Epidermal melanocyte (primary cell): ENCODE measurements at regions not wholly inside any gene's neighbourhood (a gene's known extent, or its start where the extent isn't known, plus 50 kb on each side); places are given as distances from the start of the nearest gene placed in this dataset.

ENCODE experiments used
- DNase-seq: peaks from one replicate; pipeline ENCODE4 v3.0.0; 2011; ENCODE audit warnings: low spot score; ENCODE audit not compliant: insufficient read length

GRCh38 chr15:36332301-36332700 is 247.1 kb upstream of the CDIN1 start:
- no peak for DNase-seq

- DNase-seq, result no peak
These were observed 246.5 kb upstream of the CDIN1 start for GRCh38 chr15:36332896-36333295.

- no peak for DNase-seq
These were observed 245.4 kb upstream of the CDIN1 start for GRCh38 chr15:36334059-36334458.

- DNase-seq, result no peak
These were observed 244.2 kb upstream of the CDIN1 start for GRCh38 chr15:36335224-36335623.

- DNase-seq, result no peak
These were observed 243.8 kb upstream of the CDIN1 start for GRCh38 chr15:36335659-36336058.

- no peak for DNase-seq
These were observed 234.5 kb upstream of the CDIN1 start for GRCh38 chr15:36344887-36345286.

- no peak for DNase-seq
These were observed 232.1 kb upstream of the CDIN1 start for GRCh38 chr15:36347272-36347858.

GRCh38 chr15:36356466-36356865 is 223.0 kb upstream of the CDIN1 start:
- DNase-seq, result no peak

GRCh38 chr15:36356978-36357601 is 222.3 kb upstream of the CDIN1 start:
- DNase-seq, result no peak

- no peak for DNase-seq
These were observed 221.3 kb upstream of the CDIN1 start for GRCh38 chr15:36358094-36358493.

- no peak for DNase-seq
These were observed 220.9 kb upstream of the CDIN1 start for GRCh38 chr15:36358523-36358922.

GRCh38 chr15:36359286-36359685 is 220.1 kb upstream of the CDIN1 start:
- no peak for DNase-seq

GRCh38 chr15:36361351-36361870 is 218.0 kb upstream of the CDIN1 start:
- no peak for DNase-seq

- DNase-seq, result no peak
These were observed 216.9 kb upstream of the CDIN1 start for GRCh38 chr15:36362509-36362915.

- DNase-seq, result no peak
These were observed 216.1 kb upstream of the CDIN1 start for GRCh38 chr15:36363335-36363734.

- no peak for DNase-seq
These were observed 215.0 kb upstream of the CDIN1 start for GRCh38 chr15:36364377-36364776.

- DNase-seq, result no peak
These were observed 213.5 kb upstream of the CDIN1 start for GRCh38 chr15:36365963-36366362.

- DNase-seq, result no peak
These were observed 209.2 kb upstream of the CDIN1 start for GRCh38 chr15:36370051-36370730.

GRCh38 chr15:36370731-36371112 is 208.7 kb upstream of the CDIN1 start:
- no peak for DNase-seq

- DNase-seq, result no peak
These were observed 207.9 kb upstream of the CDIN1 start for GRCh38 chr15:36371509-36371908.

GRCh38 chr15:36372968-36373367 is 206.5 kb upstream of the CDIN1 start:
- no peak for DNase-seq

GRCh38 chr15:36373550-36373949 is 205.9 kb upstream of the CDIN1 start:
- no peak for DNase-seq

GRCh38 chr15:36389107-36389506 is 190.3 kb upstream of the CDIN1 start:
- DNase-seq, result no peak
